ENCODE measurements at regions not wholly inside any gene's neighbourhood (a gene's known extent, or its start where the extent isn't known, plus 50 kb on each side); places are given as distances from the start of the nearest gene placed in this dataset.

DNA sequence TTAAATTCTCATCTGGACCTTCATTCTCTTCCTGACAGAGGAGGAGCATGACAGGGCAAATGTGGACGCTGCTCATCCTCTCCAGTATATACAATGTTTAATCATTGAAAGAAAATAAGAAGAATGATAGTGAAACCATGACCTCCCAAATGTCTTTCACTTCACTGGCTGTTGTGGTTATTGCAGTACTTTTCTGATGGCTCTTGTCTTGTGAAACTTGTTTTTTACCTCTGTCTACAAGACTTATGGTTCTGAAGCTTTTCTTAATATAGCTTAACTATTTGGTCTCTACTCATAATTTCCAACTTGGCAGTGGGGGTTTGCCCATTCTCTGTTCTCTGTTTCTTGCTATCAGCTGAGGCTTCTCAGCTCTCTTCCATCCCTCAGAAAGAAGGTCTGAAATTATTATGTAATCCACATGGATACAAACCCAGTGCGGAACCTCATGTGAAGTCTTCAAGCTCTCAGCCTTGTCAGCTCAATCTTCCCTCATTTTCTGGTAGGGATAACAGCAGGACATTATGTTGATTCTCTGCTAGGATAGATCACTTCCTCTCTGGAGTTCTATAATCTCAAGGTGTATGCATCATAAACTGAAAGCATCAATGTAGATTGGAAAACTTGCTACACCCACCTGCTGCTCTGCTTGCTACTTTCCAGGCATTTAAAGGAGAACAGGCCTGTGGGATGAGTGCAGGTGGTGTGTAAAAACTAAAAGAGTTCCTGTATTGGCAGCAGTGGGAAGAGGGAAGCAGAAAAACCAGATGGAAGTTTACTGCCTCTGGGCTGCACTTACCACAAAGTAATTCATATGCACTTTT is 250.3 kb upstream of the HTR2A start:
- no peak for DNase-seq

DNA sequence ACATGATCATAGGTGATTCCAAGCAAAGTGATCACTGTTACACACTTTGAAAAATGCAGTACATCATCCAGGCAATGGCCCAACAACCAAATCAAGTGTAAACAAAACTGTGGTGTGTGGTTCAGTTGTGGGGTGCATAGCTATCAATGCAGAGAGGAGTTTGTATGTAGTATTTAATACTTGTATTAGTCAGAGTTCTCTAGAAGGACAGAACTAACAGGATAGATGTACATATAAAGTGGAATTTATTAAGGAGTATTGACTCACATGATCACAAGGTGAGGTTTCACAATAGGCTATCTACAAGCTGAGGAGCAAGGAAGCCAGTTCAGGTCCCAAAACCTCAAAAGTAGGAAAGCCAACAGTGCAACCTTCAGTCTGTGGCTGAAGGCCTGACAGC is 249.3 kb upstream of the HTR2A start:
- no peak for DNase-seq

DNA sequence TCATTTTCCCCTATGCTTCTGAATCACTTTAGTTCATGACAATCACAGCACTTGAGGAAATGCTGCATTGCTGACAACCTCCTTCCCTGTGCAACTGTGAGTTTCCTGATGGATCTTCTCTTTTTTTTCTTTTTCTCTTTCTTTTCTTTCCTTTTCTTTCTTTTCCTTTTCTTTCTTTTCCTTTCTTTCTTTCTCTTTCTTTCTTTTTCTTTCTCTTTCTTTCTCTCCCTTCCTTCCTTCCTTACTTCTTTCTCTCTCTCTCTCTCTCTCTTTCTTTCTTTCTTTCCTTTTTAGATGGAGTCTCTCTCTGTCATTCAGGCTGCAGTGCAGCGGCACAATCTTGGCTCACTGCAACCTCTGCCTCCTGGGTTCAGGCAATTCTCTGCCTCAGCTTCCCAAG is 247.9 kb upstream of the HTR2A start:
- DNase-seq = no peak

DNA sequence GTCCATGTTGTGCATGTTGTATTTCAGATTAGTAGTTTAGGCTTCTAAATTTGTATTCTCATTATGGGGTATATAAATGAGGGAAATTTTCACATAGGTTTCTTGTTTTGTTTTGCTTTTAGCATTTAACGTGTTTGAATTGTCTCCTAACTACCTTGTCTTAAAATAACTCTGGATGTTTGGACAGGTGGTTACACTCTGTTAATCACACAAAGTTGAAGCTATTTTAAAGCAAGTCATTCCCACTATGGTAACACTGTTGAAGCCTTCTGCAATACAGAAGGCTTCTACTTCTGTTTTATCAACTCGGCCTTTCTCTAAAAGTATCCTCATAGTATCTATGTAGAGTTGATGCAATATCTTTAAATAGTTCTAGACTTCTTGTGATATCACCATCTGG is 245.3 kb upstream of the HTR2A start:
- DNase-seq = no peak

DNA sequence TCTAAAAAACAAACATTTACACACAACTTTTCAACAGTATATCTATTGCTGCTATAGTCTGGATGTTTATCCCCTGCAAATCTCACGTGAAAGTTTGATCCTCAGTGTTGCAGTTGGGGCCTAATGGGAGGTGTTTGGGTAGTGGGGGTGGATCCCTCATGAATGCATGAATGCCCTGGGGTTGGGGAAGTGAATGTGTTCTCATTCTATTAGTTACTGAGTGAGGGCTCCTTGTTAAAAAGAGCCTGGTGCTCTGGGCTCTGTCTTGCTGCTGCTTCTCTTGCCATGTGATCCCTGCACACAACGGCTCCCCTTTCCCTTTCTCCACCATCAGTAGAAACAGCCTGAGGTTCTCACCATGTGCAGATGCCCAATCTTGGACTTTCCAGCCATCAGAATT is 242.7 kb upstream of the HTR2A start:
- no peak for DNase-seq

DNA sequence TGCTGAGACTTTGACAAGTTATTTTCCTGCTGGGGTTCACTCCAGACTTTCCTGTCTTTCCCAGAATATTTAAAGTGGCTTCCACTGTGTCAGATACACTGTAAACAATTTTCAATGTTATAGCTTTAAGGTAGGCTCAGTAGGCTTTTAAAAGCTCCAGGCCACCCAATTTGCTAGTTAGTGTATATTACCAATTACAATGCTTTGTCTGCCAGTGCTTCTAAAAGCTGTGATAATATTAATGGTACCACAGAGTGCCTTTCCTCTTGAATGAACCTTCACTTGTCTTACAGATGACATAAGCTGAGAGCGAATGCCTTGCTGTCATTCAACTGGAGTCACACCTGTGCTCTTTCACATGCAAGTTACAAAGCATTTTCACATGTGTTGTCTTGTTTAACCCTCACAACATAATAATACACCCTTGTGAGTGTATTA is 239.7 kb upstream of the HTR2A start:
- DNase-seq = no peak

DNA sequence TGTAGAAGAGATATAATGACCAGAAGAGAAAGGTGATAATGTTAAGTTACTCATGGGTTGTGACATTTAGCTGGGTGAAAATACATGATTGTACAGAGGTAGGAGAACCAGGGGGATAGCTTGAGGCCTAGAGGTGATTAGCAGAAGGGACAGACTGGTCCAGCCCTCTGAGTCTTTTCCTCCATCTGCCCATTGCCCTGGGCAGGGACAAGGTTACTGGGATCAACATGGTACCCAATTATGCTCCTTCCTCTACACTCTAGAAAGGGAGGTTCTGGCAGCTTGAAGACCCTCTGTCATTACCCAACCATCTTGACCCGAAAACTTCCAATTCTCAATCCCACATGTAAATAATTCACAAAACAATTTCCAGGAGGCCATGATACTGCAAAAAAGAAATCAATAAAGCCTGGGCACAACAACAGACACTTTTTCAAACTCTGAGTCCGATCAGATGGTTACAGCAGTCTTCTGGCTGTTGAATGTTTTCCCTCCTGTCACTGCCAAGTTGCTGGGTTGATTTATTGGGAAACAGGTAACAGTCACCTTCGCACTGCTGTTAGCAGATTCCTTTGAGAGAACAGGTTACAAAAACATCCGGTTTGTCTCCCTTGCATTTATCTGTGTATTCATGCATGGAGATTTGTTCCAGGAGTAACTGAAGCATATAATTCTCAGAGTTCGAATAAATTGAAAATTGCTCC is 239.1 kb upstream of the HTR2A start:
- DNase-seq = no peak

DNA sequence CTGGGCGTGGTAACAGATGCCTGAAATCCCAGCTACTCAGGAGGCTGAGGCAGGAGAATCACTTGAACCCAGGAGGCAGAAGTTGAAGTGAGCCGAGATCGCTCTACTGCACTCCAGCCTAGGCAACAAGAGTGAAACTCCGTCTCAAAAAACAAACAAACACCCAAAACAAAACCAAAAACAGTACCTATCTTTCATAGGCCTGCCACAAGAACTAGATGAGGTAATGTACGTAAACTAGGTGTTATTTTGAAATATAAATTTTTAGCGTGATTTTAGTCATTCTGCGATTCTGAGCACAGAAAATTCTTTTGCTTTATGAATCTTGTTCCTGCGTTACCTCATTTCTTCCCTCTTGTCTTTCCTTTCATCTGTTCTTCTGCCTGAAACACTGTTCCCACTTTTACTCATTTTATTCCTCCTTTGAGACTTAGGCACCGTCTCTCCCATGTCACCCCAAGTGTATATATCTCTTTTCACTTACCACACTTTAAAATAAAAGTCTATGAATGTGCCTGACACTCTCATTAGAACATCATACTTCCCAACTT is 238.2 kb upstream of the HTR2A start:
- no peak for DNase-seq

DNA sequence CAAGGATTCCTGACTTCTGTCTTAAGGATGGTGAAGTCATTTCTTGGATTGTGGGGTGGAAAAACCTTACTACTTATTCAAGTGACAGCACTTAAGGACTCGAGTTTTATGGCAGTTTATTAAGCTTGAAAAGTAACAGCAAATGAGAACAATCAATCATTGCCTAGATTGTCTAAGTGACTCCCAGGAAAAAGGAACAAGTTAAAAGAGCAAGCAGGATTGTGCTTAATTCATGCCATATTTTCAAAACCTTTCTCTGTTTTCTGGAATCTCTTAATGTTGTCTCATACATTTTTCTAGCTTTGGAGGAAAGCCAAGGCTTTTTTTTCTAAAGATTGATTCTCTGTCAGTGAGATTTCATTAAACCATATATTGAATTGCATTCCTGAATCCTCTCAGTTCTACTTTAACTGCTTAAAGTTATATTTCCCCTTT is 236.2 kb upstream of the HTR2A start:
- no peak for DNase-seq

DNA sequence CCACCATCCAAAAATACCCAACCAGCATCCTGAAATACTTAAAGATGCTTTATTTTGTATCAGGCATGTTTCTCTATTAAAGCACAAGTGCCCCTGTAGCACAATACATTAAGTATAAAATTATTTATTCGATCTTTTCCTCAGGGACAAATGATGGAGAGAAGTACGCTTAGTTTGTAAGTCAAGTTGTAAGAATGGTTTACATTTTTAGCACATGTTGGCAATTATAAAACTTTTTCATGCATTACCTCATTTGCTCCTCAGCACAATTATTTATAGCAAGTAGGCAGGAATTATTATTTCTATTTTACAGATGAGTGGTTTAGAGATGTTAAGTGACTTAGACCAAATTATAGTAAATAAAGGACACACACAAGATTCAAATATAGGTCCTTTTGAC is 232.6 kb upstream of the HTR2A start:
- DNase-seq = no peak

DNA sequence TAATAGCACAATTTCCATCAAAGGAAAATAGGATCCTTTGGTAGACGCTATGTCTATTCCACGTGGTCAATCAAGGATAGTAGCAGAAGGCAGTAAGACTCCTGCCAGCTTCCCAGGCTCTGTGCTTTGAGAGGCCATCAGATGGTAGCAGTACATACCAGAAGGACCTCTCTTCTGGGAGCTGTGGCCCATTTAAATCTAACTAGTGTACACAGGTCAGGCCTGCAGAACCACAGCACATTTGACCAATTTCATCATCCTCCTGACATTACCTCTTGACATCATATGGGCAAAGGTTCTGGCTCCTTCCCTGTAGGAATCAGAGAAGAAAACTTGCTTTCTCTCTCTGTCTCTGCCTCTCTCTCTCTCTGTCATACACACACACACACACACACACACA is 229.6 kb upstream of the HTR2A start:
- DNase-seq = no peak

DNA sequence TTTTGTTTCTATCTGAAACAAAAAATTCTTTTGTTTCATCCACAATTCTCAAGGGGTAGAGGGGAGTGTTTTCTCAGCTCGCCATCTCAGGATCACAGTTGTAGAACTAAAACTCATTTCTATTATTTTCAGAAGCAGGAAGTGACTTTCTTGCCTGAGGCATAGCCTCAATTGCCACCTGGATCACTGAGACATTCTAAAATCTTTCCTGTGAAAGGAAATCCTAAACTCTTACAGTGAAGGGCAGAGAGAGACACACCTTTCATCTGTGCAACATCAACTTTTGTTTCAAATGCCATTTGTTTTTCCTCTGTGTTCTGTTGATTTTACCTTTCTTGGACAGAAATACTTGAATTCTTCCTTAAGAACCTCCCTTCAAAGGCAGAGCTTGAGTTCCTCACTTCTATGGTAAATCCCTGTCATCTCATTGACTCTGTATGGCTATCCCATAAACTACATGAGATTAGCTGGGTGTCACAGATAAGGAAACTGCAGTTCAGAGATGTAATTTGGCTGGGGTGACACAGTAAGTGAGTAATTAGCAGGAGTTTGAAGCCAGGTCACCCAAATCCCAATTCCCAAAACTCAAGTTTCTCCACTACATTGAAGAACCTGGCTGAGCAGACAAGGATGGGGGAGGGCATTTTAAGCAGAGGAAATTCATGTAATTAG is 224.4 kb upstream of the HTR2A start:
- no peak for DNase-seq

DNA sequence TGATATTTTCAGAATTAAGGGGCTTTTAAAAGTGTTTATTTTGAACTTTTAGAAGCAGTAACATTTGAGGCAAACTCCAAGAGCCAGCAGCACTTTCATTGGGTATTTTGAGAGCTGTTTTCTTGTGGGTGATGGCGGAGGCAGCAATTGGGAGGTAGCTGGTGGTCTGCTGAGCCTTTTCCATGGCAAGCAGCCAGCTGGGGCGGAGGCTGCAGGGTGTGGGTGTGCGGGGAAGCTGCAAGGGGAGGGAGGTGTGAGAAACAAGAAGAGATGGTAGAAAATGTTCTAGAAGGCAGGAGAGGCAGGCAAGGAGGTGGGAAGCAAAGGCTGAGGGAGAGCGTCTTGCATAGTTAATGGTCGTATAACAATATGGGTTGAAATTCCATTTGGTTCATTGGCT is 223.4 kb upstream of the HTR2A start:
- DNase-seq = no peak

DNA sequence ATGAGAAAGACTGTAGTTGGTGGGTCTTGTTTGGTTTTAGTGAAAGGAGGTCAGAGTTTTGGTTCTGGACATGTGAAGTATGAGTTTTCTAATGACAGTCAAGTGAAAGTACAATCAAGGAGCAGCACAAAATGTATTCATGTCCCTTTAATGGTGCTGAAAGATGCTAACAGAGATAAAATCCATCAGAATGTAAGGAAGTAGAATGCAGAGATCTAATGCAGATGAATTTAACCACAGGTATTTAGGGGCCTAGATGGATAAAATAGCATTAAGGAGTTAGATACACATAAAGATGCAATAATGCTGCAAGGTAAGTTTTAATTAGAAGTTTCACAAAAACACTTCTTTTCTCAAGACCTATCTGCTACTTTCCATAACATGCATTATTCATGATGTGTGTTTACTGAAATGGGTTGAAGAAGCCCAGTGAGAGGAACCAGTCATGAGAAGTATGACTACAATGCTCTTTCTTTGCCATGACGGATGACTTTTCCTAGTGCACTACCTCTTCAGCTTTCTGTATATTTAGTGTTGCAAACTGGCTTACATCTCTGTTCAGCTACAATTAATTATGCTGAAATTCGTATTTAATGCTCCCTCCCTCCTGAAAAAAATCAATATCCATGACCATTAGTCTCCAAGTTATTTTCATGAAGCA is 222.9 kb upstream of the HTR2A start:
- DNase-seq = no peak

DNA sequence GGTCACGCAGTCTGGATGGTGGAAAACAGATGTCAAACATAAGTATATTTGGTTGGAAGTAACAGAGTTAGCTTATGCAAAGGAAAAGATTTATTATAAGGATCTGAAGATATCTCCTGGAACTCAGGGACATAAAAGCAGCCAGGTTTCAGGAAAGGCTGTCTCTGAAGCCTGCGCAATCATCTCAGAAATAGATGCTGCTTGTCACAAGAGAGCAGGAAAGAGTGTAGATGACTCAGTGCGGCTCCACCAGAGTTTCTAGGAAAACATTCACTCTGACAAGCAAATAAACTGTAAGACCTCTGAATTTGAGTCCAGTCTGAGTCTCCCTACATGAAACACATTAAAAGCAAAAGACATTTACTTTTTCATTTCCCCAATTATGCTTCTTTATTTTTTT is 220.4 kb upstream of the HTR2A start:
- DNase-seq = peak; percentile 42

DNA sequence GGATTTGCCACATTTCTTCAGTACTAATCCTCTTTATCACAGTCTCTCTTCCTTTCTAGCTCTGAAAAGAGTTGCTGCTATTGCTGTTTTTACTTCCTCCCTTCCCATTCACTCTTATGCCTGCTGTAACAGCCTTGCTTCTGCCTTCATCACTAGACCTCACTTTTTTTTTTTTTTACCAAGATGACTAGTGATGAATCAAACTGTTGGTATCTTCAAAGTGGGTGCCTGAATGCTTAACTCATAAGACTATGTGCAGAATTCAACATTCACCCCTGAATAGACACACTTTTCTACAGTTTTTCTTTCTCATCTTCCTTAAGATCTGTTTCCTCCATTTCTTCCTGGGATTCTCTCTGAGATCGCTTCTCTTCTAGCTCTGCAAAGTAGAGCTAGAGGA is 217.2 kb upstream of the HTR2A start:
- DNase-seq = peak; percentile 22

DNA sequence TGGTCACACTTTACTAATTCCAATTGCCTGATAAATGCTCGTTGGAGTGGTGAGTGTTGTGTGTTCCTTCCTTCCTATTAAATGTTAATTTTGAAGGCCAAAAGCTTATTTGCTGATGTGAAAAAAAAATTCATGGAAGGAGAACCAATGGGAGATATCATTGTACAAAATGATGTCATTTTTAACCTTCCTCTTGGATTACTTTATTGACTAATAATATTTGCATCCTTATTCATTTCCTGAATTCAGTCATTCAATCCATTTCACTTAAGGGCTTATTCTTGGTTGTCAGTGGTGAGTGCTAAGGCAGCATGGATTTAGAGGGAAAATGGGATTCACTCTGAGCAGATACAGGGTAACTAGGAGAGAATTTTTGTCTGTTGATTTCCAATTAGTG is 216.0 kb upstream of the HTR2A start:
- DNase-seq = no peak

DNA sequence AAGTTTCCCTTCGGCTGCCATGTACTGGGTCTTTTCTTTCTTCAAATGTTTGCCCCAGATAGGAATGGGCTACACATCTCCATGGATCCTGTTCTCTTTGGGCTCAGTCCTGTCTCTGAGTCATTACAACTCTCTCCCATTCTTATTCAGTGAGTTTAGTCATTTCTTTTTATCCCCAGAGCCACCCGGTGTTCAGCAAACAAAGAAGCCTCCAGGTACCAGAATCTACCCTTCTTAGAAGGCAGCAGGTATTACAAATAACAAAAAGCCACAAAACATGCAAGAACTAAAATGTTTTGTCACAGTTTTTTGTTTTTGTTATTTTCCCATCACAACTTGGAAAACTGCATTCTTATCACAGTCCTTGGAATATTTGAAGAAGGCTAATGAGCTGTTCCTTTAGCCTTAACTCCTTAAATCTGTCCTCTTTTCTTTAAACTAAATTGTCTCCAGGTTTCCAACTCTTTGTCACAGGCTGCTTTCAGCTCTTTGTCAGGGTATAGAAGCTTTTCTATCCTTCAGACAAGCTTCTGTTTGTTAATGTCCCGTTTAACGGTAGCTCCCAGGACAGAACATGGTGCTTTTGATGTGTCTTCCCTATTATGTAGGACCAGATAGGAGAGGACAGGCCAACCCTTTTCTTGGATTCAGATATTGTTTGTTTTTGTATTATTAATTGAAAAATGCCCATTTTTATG is 215.5 kb upstream of the HTR2A start:
- no peak for DNase-seq

DNA sequence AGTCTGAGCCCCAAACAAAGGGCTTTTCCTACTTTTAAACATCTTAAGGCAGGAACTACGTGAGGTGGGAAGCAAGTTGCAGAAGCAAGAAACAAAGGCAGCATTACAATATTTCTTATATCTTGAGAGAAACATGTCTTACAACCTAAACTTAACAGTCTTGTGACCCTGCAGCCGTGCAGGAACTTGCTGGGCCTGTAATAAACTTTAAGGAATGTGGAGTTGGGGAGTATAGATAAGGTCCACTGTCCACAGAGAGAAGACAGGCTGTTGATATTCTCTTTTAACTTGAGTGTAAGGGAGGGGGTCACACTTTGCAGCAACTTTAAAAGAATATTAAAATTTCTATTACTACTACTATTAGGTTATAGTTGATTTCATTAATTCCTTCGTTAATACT is 214.6 kb upstream of the HTR2A start:
- DNase-seq = no peak

DNA sequence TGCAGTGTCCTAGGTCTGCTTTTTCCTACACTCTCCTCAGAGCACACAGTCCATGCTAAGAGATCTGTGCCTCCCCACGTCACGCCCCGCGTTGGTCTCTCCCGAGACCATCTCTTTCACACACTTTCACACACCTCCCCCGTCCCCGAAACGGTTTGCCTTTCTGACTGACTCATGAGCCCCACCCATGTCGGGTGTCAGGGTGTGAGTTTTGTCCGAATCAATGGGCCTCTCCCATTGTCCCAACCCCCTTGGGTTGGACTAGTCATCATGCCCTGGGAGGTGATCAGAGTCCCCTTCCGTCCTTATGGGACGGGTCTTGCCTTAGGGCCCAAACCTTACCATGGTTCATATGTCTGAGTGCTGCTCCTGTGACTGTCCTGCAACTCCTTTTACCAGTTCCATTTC is 214.0 kb upstream of the HTR2A start:
- no peak for DNase-seq

DNA sequence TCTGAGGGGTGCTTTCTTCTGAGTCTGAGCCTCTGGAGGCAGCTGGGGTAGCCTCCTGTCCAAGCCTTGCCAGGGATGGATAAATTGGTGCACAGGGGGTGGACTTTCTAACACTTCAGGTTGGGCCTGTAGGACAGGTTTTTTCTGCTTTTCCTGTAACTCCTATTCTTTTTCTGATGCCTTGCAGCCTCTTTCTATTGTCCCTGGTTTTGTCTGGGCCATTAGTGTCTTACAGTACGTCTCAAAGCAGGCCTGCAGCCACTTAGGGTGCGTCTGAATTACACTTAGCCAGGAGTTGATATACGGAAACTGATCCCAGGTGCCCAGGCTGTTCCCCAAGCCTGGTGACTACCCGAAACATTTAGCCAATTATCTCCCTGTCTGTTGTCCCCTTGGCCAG is 213.3 kb upstream of the HTR2A start:
- DNase-seq = no peak

DNA sequence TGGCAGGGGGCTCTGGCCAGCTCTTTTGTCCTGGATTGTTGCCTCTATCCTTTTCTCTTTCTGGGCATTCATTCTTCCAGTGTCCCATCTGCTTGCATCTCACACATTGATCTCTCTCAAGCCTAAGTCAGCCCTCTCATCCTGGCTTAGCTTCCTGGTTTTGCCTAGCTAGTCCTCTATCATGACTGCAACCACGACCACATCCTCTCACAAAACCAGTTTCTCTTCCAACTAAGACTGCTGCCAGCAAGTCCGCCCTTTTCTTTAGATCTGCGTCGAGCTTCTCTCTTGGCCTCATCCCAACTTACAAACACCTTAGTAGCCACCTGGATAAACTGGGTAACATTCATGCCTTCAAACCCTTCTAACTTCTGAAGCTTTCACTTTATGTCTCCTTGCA is 212.2 kb upstream of the HTR2A start:
- no peak for DNase-seq

Measured in amniotic stem cell (primary cell).